Nephron (organoid): ENCODE measurements at regions not wholly inside any gene's neighbourhood (a gene's known extent, or its start where the extent isn't known, plus 50 kb on each side); places are given as distances from the start of the nearest gene placed in this dataset.
"Not testable (repeated sequence)": the region's sequence is repeated elsewhere in the genome, so short reads cannot be mapped to it uniquely, and the experiment has no call there.

ENCODE experiments used
- H3K27ac Mint-ChIP-seq, 3 experiments: 2 replicates each; pipeline ENCODE4 v1.8.0; 2020; ENCODE audit warnings: mixed read lengths in 3 of 3, mild to moderate bottlenecking in 2 of 3, moderate library complexity in 1 of 3
- H3K27me3 Mint-ChIP-seq: 2 replicates; pipeline ENCODE4 v1.8.0; 2021; ENCODE audit warnings: low read depth, mild to moderate bottlenecking, moderate library complexity, mixed read lengths
- H3K36me3 Mint-ChIP-seq: 2 replicates; pipeline ENCODE4 v1.8.0; 2020; ENCODE audit warnings: low read depth, mixed read lengths
- H3K4me1 Mint-ChIP-seq: 2 replicates; pipeline ENCODE4 v1.8.0; 2020; ENCODE audit warnings: mixed read lengths
- H3K4me3 Mint-ChIP-seq, 3 experiments: 2 replicates each; pipeline ENCODE4 v1.8.0; 2020; ENCODE audit warnings: mild to moderate bottlenecking in 3 of 3, mixed read lengths in 3 of 3, moderate library complexity in 2 of 3
- H3K9me3 Mint-ChIP-seq: 2 replicates; pipeline ENCODE4 v1.8.0; 2020; ENCODE audit warnings: mixed read lengths
- TF ChIP-seq, protein P1 (sequence below), 3 experiments: fragments of 200-600 bp; sonication (generic); IDR thresholded peaks; one replicate each; pipeline ENCODE4 v1.5.0; 2021; ENCODE audit warnings: antibody characterized with exemption in 3 of 3; ENCODE audit not compliant: unreplicated experiment in 3 of 3

- TF ChIP-seq, protein P1, sequence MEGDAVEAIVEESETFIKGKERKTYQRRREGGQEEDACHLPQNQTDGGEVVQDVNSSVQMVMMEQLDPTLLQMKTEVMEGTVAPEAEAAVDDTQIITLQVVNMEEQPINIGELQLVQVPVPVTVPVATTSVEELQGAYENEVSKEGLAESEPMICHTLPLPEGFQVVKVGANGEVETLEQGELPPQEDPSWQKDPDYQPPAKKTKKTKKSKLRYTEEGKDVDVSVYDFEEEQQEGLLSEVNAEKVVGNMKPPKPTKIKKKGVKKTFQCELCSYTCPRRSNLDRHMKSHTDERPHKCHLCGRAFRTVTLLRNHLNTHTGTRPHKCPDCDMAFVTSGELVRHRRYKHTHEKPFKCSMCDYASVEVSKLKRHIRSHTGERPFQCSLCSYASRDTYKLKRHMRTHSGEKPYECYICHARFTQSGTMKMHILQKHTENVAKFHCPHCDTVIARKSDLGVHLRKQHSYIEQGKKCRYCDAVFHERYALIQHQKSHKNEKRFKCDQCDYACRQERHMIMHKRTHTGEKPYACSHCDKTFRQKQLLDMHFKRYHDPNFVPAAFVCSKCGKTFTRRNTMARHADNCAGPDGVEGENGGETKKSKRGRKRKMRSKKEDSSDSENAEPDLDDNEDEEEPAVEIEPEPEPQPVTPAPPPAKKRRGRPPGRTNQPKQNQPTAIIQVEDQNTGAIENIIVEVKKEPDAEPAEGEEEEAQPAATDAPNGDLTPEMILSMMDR (IDR thresholded peaks at IDR 0.05; ENCODE audit: unreplicated experiment in 3 of 3) = no peak
- peak overlapping the region in 2 of 3 experiments; percentile 41 to 53 for H3K27ac Mint-ChIP-seq
- no peaks in the 10 kb centered on the region for H3K36me3 Mint-ChIP-seq
- no peak overlapping the region for H3K4me3 Mint-ChIP-seq
- no peaks in the 10 kb centered on the region for H3K27me3 Mint-ChIP-seq
- peaks cover 44% of the 10 kb centered on the region for H3K4me1 Mint-ChIP-seq
- no peaks in the 10 kb centered on the region for H3K9me3 Mint-ChIP-seq
Measured at GRCh38 chr11:110514967-110515366, 85.2 kb downstream of the FDX1 start.

DNA sequence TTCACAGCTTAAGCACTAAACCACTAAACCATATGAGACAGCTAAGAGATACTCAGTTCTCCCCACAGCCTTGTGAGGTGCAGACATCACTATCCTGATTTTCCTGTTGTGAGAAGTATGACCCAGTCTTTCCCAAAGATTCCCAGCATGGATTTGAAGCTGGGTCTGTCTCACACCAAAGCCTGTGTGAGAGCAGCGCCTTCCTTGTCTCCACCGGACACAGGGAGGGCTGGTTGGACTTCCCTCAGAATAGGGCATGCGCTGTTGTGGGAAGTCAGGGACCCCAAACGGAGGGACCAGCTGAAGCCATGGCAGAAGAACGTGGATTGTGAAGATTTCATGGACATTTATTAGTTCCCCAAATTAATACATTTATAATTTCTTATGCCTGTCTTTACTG, 87.6 kb downstream of the FDX1 start:
- not testable (repeated sequence) for H3K9me3 Mint-ChIP-seq, H3K4me3 Mint-ChIP-seq, H3K27ac Mint-ChIP-seq, H3K27me3 Mint-ChIP-seq, H3K36me3 Mint-ChIP-seq
- H3K4me1 Mint-ChIP-seq = peaks cover 38% of the 10 kb centered on the region

DNA sequence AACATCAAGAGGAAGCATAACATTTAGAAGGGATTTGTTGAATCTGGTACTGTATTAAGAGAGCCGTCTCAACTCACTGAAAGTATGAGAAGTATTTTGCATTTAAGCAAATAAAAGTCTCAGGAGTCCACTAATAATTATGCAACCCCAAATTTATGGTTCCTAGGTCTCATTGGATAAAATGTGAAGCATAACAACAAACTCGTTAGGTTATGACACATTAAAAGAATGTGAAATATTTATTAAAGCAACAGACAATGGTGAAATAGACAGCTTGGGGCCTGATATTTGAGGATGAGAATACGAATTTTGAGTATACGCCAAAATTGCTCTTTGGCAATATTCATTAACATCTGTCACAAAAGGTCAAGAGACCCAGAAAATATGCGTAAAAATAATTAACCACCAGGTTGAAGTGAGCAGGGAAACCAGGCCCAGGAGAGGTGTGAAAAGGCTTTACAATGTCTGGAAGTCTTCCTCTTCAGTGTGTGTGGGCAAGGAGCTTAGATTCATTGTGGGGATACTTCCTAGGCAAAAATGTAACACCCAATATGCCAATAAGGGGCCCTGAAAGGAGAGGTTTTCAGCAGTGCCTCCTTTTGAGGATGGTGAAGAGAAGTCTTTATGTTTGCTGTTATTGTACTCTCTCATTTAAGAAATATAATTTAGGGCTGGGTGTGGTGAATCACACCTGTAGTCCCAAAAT, 89.2 kb downstream of the FDX1 start:
- Mint-ChIP-seq H3K27me3 (no peaks in the 10 kb centered on the region), H3K27ac (peak overlapping the region in 2 of 3 experiments; percentile 42 to 53), H3K36me3 (no peaks in the 10 kb centered on the region), H3K4me1 (peaks cover 24% of the 10 kb centered on the region), H3K4me3 (no peak overlapping the region), H3K9me3 (no peaks in the 10 kb centered on the region)
- TF ChIP-seq, protein P1 (IDR thresholded peaks at IDR 0.05; ENCODE audit: unreplicated experiment in 3 of 3) = no peak

GRCh38 chr11:110519796-110520195, 90.0 kb downstream of the FDX1 start:
- peak overlapping the region; percentile 32 to 57 (median 52) for H3K27ac Mint-ChIP-seq
- no peak overlapping the region for H3K4me3 Mint-ChIP-seq
- H3K9me3 Mint-ChIP-seq = no peaks in the 10 kb centered on the region
- TF ChIP-seq, protein P1 (IDR thresholded peaks at IDR 0.05; ENCODE audit: unreplicated experiment in 3 of 3) = no peak
- peaks cover 24% of the 10 kb centered on the region for H3K4me1 Mint-ChIP-seq
- H3K36me3 Mint-ChIP-seq = no peaks in the 10 kb centered on the region
- H3K27me3 Mint-ChIP-seq = no peaks in the 10 kb centered on the region

GRCh38 chr11:110522471-110522870, 92.7 kb downstream of the FDX1 start:
- peaks cover 3% of the 10 kb centered on the region for H3K9me3 Mint-ChIP-seq
- H3K27me3 Mint-ChIP-seq = no peaks in the 10 kb centered on the region
- peaks cover 20% of the 10 kb centered on the region for H3K4me1 Mint-ChIP-seq
- no peaks in the 10 kb centered on the region for H3K36me3 Mint-ChIP-seq
- H3K4me3 Mint-ChIP-seq = no peak overlapping the region
- no peak overlapping the region for H3K27ac Mint-ChIP-seq
- TF ChIP-seq, protein P1 (IDR thresholded peaks at IDR 0.05; ENCODE audit: unreplicated experiment in 3 of 3) = no peak

DNA sequence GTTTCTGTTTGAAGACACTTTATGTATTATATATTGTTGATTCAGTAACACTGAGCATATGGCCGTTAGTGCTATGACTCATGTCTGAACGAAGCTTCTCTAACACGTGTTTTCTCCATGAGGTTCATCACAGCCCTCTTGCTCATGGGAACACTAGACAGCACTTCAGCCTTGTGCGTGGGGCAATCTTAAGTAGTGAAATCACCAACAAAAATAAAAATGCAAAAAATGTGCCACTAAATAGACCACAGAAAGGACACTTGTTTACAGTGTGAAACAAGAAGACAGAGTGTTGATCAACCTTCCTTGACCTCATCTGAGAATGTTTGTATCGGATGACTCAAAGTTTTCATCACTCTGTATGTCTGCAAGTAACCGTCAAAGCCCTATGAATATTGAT, 94.5 kb downstream of the FDX1 start:
- no peaks in the 10 kb centered on the region for H3K36me3 Mint-ChIP-seq
- peaks cover 12% of the 10 kb centered on the region for H3K4me1 Mint-ChIP-seq
- H3K27ac Mint-ChIP-seq = peak overlapping the region in 2 of 3 experiments; percentile 9 to 13
- TF ChIP-seq, protein P1 (IDR thresholded peaks at IDR 0.05; ENCODE audit: unreplicated experiment in 3 of 3) = no peak
- H3K27me3 Mint-ChIP-seq = no peaks in the 10 kb centered on the region
- peaks cover 19% of the 10 kb centered on the region for H3K9me3 Mint-ChIP-seq
- no peak overlapping the region for H3K4me3 Mint-ChIP-seq
